ENCODE measurements at regions not wholly inside any gene's neighbourhood (a gene's known extent, or its start where the extent isn't known, plus 50 kb on each side); places are given as distances from the start of the nearest gene placed in this dataset.

- H3K4me1 ChIP-seq (ENCODE audit: control insufficient read depth, insufficient read depth, low read length): peaks cover 7% of the 10 kb centered on the region; the same call in 1 of the 2 replicates
- H3K9me3 ChIP-seq (ENCODE audit: control insufficient read depth, insufficient read depth, low read depth, low read length): no peaks in the 10 kb centered on the region
- H3K27me3 ChIP-seq (ENCODE audit: control insufficient read depth, insufficient read depth, low read length): no peaks in the 10 kb centered on the region
- no peak overlapping the region for H3K9ac ChIP-seq (ENCODE audit: low read length)
- H3K27ac ChIP-seq (ENCODE audit: low read depth, low read length): no peak overlapping the region
- no peaks in the 10 kb centered on the region for H3K36me3 ChIP-seq (ENCODE audit: control insufficient read depth, insufficient read depth, low read length)
- H3K4me3 ChIP-seq (ENCODE audit: low read depth, low read length): no peak overlapping the region
Measured at GRCh38 chr9:26266146-26266793, 588.0 kb upstream of the TUSC1 start.

- no peaks in the 10 kb centered on the region for H3K36me3 ChIP-seq (ENCODE audit: control insufficient read depth, insufficient read depth, low read length)
- no peak overlapping the region for H3K4me3 ChIP-seq (ENCODE audit: low read depth, low read length)
- H3K4me1 ChIP-seq (ENCODE audit: control insufficient read depth, insufficient read depth, low read length): peaks cover 7% of the 10 kb centered on the region; the same call in 1 of the 2 replicates
- H3K27ac ChIP-seq (ENCODE audit: low read depth, low read length): no peak overlapping the region
- no peaks in the 10 kb centered on the region for H3K27me3 ChIP-seq (ENCODE audit: control insufficient read depth, insufficient read depth, low read length)
- no peak overlapping the region for H3K9ac ChIP-seq (ENCODE audit: low read length)
- H3K9me3 ChIP-seq (ENCODE audit: control insufficient read depth, insufficient read depth, low read depth, low read length): no peaks in the 10 kb centered on the region
Measured at GRCh38 chr9:26264709-26265601, 586.7 kb upstream of the TUSC1 start.

DNA sequence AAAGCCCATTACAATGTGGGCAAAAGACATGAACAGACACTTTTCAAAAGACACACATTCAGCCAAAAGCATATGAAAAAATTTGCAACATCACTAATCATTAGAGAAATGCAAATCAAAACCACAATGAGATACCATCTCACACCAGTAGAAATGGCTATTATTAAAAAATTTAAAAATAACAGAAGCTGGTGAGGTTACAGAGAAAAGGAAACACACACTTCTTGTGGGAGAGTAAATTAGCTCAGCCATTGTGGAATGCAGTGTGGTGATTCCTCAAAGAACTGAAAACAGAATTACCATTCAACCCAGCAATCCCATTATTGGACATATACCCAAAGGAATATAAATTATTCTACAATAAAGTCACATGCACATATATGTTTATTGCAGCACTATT, 585.2 kb upstream of the TUSC1 start:
- no peak overlapping the region for H3K27ac ChIP-seq (ENCODE audit: low read depth, low read length)
- H3K27me3 ChIP-seq (ENCODE audit: control insufficient read depth, insufficient read depth, low read length): no peaks in the 10 kb centered on the region
- no peak overlapping the region for H3K4me3 ChIP-seq (ENCODE audit: low read depth, low read length)
- H3K4me1 ChIP-seq (ENCODE audit: control insufficient read depth, insufficient read depth, low read length): peaks cover 7% of the 10 kb centered on the region; the same call in 1 of the 2 replicates
- H3K9ac ChIP-seq (ENCODE audit: low read length): no peak overlapping the region
- no peaks in the 10 kb centered on the region for H3K36me3 ChIP-seq (ENCODE audit: control insufficient read depth, insufficient read depth, low read length)
- no peaks in the 10 kb centered on the region for H3K9me3 ChIP-seq (ENCODE audit: control insufficient read depth, insufficient read depth, low read depth, low read length)

DNA sequence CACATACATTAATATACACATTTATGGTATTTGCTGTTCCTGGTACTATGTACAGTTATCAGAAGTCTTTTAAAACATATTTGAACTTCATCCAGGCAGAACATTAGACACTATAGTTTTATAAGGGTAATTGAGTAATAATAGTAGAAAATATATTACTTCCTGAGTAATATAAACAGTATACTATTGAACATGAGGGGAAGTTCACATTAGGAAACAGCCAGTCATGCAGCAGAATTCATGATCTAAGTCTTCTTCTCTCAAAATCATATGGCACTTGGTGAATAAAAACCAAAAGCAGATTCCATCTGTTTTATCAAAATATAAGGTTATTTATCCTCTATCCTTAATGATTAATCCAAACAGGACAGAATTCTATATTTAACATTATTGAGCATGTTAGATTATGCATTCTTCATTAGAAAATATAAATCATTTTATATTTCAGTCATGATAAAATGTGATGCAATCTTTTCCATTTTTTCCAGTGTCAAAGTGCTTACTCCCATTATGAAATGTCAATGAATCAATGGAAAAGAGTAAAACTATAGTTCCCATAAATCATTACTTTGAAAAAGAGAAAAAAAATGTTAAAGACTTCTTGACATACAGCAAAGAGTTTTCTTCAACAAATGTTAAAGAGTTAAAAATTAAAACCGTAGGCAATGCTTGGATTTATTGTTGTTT, 584.3 kb upstream of the TUSC1 start:
- Histone ChIP-seq H3K4me1 (ENCODE audit: control insufficient read depth, insufficient read depth, low read length) (peaks cover 7% of the 10 kb centered on the region; the same call in 1 of the 2 replicates), H3K27ac (ENCODE audit: low read depth, low read length) (no peak overlapping the region), H3K4me3 (ENCODE audit: low read depth, low read length) (no peak overlapping the region)

DNA sequence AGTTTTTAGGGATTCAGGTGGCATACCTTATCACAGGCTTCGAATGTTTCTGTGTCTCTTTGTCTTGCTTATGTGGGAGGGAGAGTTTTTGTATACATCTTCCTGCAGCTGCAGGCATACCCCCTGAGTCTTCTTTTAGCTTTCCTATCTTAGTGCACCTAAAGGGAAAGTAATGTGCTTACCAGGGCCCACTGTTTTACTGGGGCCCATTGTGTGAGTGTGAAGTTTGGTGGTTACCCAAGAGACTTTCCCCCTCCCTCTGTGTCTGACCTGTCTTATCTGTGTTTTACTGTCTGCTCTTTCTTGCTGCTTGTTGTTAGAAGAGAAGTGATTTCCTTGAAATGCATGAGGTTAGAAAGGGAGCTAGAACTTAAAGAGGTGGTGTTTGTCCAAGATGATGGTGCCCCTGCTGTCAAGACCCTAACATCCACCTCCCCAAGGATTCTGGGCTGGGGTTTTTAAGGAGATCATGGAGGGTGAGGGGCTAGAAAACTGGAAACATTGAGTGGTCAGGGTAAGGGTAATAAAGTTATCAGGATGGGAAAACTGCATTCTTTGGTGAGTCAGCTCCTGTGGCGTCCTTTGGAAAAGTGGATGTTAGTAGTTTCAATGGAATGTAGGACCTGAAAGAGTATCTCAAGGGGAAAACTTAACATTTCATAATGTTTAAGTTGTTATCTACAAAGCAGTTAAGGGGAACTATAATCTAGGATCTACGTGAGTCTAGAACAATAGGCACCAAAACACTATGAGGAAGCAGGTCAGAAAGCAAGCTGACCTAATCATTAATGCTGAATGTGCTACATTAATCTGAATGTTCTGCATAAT, 583.5 kb upstream of the TUSC1 start:
- Histone ChIP-seq H3K9ac (ENCODE audit: low read length) (peak overlapping the region; percentile 35), H3K27me3 (ENCODE audit: control insufficient read depth, insufficient read depth, low read length) (no peaks in the 10 kb centered on the region), H3K4me3 (ENCODE audit: low read depth, low read length) (peak overlapping the region; percentile 14; the same call in 1 of the 2 replicates), H3K36me3 (ENCODE audit: control insufficient read depth, insufficient read depth, low read length) (no peaks in the 10 kb centered on the region), H3K9me3 (ENCODE audit: control insufficient read depth, insufficient read depth, low read depth, low read length) (no peaks in the 10 kb centered on the region), H3K4me1 (ENCODE audit: control insufficient read depth, insufficient read depth, low read length) (peaks cover 7% of the 10 kb centered on the region; the same call in 1 of the 2 replicates), H3K27ac (ENCODE audit: low read depth, low read length) (no peak overlapping the region)

More for the DNA sequence above, 584.3 kb upstream of the TUSC1 start:
- no peaks in the 10 kb centered on the region for H3K36me3 ChIP-seq (ENCODE audit: control insufficient read depth, insufficient read depth, low read length)
- no peak overlapping the region for H3K9ac ChIP-seq (ENCODE audit: low read length)
- H3K27me3 ChIP-seq (ENCODE audit: control insufficient read depth, insufficient read depth, low read length): no peaks in the 10 kb centered on the region
- H3K9me3 ChIP-seq (ENCODE audit: control insufficient read depth, insufficient read depth, low read depth, low read length): no peaks in the 10 kb centered on the region

GRCh38 chr9:26260238-26260637, 582.0 kb upstream of the TUSC1 start:
- Histone ChIP-seq H3K27ac (ENCODE audit: low read depth, low read length) (no peak overlapping the region), H3K36me3 (ENCODE audit: control insufficient read depth, insufficient read depth, low read length) (no peaks in the 10 kb centered on the region), H3K9me3 (ENCODE audit: control insufficient read depth, insufficient read depth, low read depth, low read length) (no peaks in the 10 kb centered on the region)

DNA sequence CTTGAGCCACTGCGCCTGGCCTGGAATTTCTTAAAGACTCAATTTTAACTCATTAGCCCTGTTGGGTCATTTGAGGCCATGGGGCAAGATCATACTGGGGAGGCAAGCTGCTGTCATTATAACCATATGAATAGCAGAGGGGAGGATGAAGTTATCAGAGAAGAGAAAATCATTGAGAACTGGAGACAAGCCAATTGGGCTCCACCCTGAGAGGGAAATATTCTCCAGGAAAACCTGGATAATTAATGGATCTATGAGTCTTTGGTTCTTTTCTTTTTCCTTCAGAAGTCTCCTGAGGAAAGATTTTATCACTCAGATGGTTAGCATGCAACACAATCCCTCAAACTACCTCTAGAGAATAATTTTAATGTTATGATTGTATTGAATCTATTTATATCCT, 569.6 kb upstream of the TUSC1 start:
- H3K27ac ChIP-seq (ENCODE audit: low read depth, low read length): no peak overlapping the region

More at GRCh38 chr9:26260238-26260637, 582.0 kb upstream of the TUSC1 start:
- Histone ChIP-seq H3K9ac (ENCODE audit: low read length) (no peak overlapping the region), H3K4me3 (ENCODE audit: low read depth, low read length) (no peak overlapping the region), H3K4me1 (ENCODE audit: control insufficient read depth, insufficient read depth, low read length) (peaks cover 7% of the 10 kb centered on the region; the same call in 1 of the 2 replicates), H3K27me3 (ENCODE audit: control insufficient read depth, insufficient read depth, low read length) (no peaks in the 10 kb centered on the region)

GRCh38 chr9:26244661-26245451, 566.6 kb upstream of the TUSC1 start:
- Histone ChIP-seq H3K27ac (ENCODE audit: low read depth, low read length) (no peak overlapping the region), H3K4me3 (ENCODE audit: low read depth, low read length) (no peak overlapping the region), H3K9ac (ENCODE audit: low read length) (no peak overlapping the region), H3K9me3 (ENCODE audit: control insufficient read depth, insufficient read depth, low read depth, low read length) (peaks cover 15% of the 10 kb centered on the region), H3K4me1 (ENCODE audit: control insufficient read depth, insufficient read depth, low read length) (no peaks in the 10 kb centered on the region), H3K36me3 (ENCODE audit: control insufficient read depth, insufficient read depth, low read length) (no peaks in the 10 kb centered on the region), H3K27me3 (ENCODE audit: control insufficient read depth, insufficient read depth, low read length) (no peaks in the 10 kb centered on the region)

More for the DNA sequence above, 569.6 kb upstream of the TUSC1 start:
- Histone ChIP-seq H3K9me3 (ENCODE audit: control insufficient read depth, insufficient read depth, low read depth, low read length) (peaks cover 15% of the 10 kb centered on the region), H3K4me1 (ENCODE audit: control insufficient read depth, insufficient read depth, low read length) (no peaks in the 10 kb centered on the region), H3K9ac (ENCODE audit: low read length) (no peak overlapping the region), H3K4me3 (ENCODE audit: low read depth, low read length) (no peak overlapping the region), H3K27me3 (ENCODE audit: control insufficient read depth, insufficient read depth, low read length) (no peaks in the 10 kb centered on the region), H3K36me3 (ENCODE audit: control insufficient read depth, insufficient read depth, low read length) (no peaks in the 10 kb centered on the region)

DNA sequence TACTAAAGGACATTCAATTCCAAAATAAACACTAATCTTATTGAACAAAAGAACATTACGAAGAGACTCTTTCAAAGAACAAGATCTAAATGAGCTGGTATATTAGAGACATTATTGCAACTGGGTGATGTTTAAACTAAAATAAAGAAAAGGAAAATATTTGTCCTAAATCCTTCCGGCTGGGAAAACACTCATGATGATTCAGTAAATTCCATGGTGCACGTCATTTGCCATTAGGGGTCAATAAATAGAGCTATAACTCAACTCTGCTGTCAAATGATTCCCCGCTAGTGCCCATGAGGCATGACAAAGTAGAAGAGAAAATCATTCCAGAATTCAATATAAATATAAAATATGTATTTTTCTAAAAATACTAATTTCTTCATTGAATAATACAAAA, 565.5 kb upstream of the TUSC1 start:
- Histone ChIP-seq H3K4me3 (ENCODE audit: low read depth, low read length) (no peak overlapping the region), H3K27me3 (ENCODE audit: control insufficient read depth, insufficient read depth, low read length) (no peaks in the 10 kb centered on the region), H3K27ac (ENCODE audit: low read depth, low read length) (no peak overlapping the region), H3K9me3 (ENCODE audit: control insufficient read depth, insufficient read depth, low read depth, low read length) (peaks cover 6% of the 10 kb centered on the region), H3K36me3 (ENCODE audit: control insufficient read depth, insufficient read depth, low read length) (no peaks in the 10 kb centered on the region), H3K9ac (ENCODE audit: low read length) (no peak overlapping the region), H3K4me1 (ENCODE audit: control insufficient read depth, insufficient read depth, low read length) (no peaks in the 10 kb centered on the region)
